Caco-2 (cell line): ENCODE measurements at regions not wholly inside any gene's neighbourhood (a gene's known extent, or its start where the extent isn't known, plus 50 kb on each side); places are given as distances from the start of the nearest gene placed in this dataset.

Source experiments
- BruUV-seq: library from RNA; stranded (reverse); fragments of 400-500 nt; replicated peaks from 2 replicates; lab custom pipeline; 2021; lab: Mats Ljungman, UMichigan
- CTCF ChIA-PET: fragments of 300-600 bp; sonication (Branson Sonifier 250); formaldehyde crosslinking; loops from one replicate; lab custom pipeline; 2022; ENCODE audit warnings: antibody characterized with exemption; lab: Charles Lee
- POLR2A ChIA-PET: fragments of 300-600 bp; sonication (Branson Sonifier 250); formaldehyde crosslinking; loops from one replicate; lab custom pipeline; 2022; ENCODE audit warnings: antibody characterized with exemption; lab: Charles Lee
- DNase-seq, 2 experiments: peaks; one replicate each; pipeline versions ENCODE4 v3.0.0 to v3.0.0-alpha.2; 2020 to 2022
- H3K27me3 ChIP-seq: replicated peaks from 2 replicates; pipeline ENCODE4 v1.6.0; 2011; ENCODE audit warnings: low read length; ENCODE audit not compliant: control insufficient read depth, insufficient read depth
- H3K36me3 ChIP-seq: 2 replicates; pipeline ENCODE4 v1.5.1; 2011; ENCODE audit warnings: low read length; ENCODE audit not compliant: control insufficient read depth, insufficient read depth
- H3K4me1 ChIP-seq: fragments of 250-450 bp; sonication (Bioruptor Pico); 2 replicates; pipeline ENCODE4 v1.5.1; 2020; ENCODE audit warnings: mild to moderate bottlenecking
- H3K4me3 ChIP-seq: 2 replicates; pipeline ENCODE4 v1.5.1; 2011; ENCODE audit warnings: low read depth, mild to moderate bottlenecking, control low read depth, low read length
- H3K9me3 ChIP-seq: fragments of 250-450 bp; sonication (Bioruptor Pico); 2 replicates; pipeline ENCODE4 v1.5.1; 2020; ENCODE audit warnings: mild to moderate bottlenecking, moderate library complexity
- H3K27ac Mint-ChIP-seq: one replicate; pipeline ENCODE4 v1.8.0; 2022; ENCODE audit warnings: mixed read lengths; ENCODE audit not compliant: unreplicated experiment
- H3K27me3 Mint-ChIP-seq: one replicate; pipeline ENCODE4 v1.8.0; 2022; ENCODE audit warnings: mixed read lengths; ENCODE audit not compliant: insufficient read depth, unreplicated experiment
- H3K36me3 Mint-ChIP-seq: one replicate; pipeline ENCODE4 v1.8.0; 2022; ENCODE audit warnings: mild to moderate bottlenecking, mixed read lengths; ENCODE audit not compliant: insufficient read depth, unreplicated experiment
- H3K4me1 Mint-ChIP-seq: one replicate; pipeline ENCODE4 v1.8.0; 2022; ENCODE audit warnings: low read depth, mixed read lengths; ENCODE audit not compliant: unreplicated experiment
- H3K4me3 Mint-ChIP-seq: one replicate; pipeline ENCODE4 v1.8.0; 2022; ENCODE audit warnings: mild to moderate bottlenecking, moderate library complexity, mixed read lengths; ENCODE audit not compliant: unreplicated experiment
- H3K9me3 Mint-ChIP-seq: one replicate; pipeline ENCODE4 v1.8.0; 2022; ENCODE audit warnings: mixed read lengths; ENCODE audit not compliant: unreplicated experiment
- intact Hi-C: fragments of 100-400 bp; cut with micrococcal nuclease; formaldehyde crosslinking; loops from one replicate; pipeline ENCODE4 v1.10.0; 2022; ENCODE audit not compliant: unreplicated experiment
- TF ChIP-seq, protein P1 (sequence below), 2 experiments: fragments of 200-600 bp in 1 of 2; IDR thresholded peaks; 1 replicate in 1 of 2; 2 replicates in 1 of 2; pipeline versions ENCODE4 v1.5.1 to v1.8.0; 2011 to 2022; ENCODE audit warnings: antibody characterized with exemption in 1 of 2, control low read depth in 1 of 2, inconsistent platforms in 1 of 2, low read depth in 1 of 2, low read length in 1 of 2, mild to moderate bottlenecking in 1 of 2, moderate library complexity in 1 of 2; ENCODE audit not compliant: insufficient read depth in 1 of 2, severe bottlenecking in 1 of 2, unreplicated experiment in 1 of 2

GRCh38 chr1:102732927-102733326 lies 375.4 kb downstream of the COL11A1 start:
- no TSS peak for BruUV-seq
- H3K36me3 Mint-ChIP-seq, result no peaks in the 10 kb centered on the region
- H3K4me1 Mint-ChIP-seq, result peaks cover 7% of the 10 kb centered on the region

GRCh38 chr1:102726417-102726816 lies 381.9 kb downstream of the COL11A1 start:
- Mint-ChIP-seq H3K9me3 (no peaks in the 10 kb centered on the region), H3K27ac (no peak overlapping the region), H3K4me1 (no peaks in the 10 kb centered on the region), H3K4me3 (no peak overlapping the region), H3K36me3 (no peaks in the 10 kb centered on the region), H3K27me3 (no peaks in the 10 kb centered on the region)
- BruUV-seq, result no TSS peak
- TF ChIP-seq, protein P1, sequence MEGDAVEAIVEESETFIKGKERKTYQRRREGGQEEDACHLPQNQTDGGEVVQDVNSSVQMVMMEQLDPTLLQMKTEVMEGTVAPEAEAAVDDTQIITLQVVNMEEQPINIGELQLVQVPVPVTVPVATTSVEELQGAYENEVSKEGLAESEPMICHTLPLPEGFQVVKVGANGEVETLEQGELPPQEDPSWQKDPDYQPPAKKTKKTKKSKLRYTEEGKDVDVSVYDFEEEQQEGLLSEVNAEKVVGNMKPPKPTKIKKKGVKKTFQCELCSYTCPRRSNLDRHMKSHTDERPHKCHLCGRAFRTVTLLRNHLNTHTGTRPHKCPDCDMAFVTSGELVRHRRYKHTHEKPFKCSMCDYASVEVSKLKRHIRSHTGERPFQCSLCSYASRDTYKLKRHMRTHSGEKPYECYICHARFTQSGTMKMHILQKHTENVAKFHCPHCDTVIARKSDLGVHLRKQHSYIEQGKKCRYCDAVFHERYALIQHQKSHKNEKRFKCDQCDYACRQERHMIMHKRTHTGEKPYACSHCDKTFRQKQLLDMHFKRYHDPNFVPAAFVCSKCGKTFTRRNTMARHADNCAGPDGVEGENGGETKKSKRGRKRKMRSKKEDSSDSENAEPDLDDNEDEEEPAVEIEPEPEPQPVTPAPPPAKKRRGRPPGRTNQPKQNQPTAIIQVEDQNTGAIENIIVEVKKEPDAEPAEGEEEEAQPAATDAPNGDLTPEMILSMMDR (IDR thresholded peaks at IDR 0.05; ENCODE audit: insufficient read depth in 1 of 2, low read depth in 1 of 2, low read length in 1 of 2, severe bottlenecking in 1 of 2, unreplicated experiment in 1 of 2), result no peak
- intact Hi-C loops, result no loop called here
- H3K4me3 ChIP-seq, result no peak overlapping the region
- no peak for DNase-seq
- ChIA-PET CTCF (no interaction called here), POLR2A (no interaction called here)
- H3K4me1 ChIP-seq, result no peaks in the 10 kb centered on the region
- H3K27me3 ChIP-seq, result no peaks in the 10 kb centered on the region
- H3K36me3 ChIP-seq, result no peaks in the 10 kb centered on the region
- no peaks in the 10 kb centered on the region for H3K9me3 ChIP-seq

More at GRCh38 chr1:102732927-102733326, 375.4 kb downstream of the COL11A1 start:
- no peak overlapping the region for H3K4me3 ChIP-seq
- no peaks in the 10 kb centered on the region for H3K9me3 Mint-ChIP-seq
- DNase-seq, result no peak
- intact Hi-C loops, result no loop called here
- ChIA-PET CTCF (no interaction called here), POLR2A (no interaction called here)
- no peaks in the 10 kb centered on the region for H3K4me1 ChIP-seq
- no peaks in the 10 kb centered on the region for H3K9me3 ChIP-seq
- no peak overlapping the region for H3K4me3 Mint-ChIP-seq
- H3K36me3 ChIP-seq, result no peaks in the 10 kb centered on the region
- H3K27me3 ChIP-seq, result no peaks in the 10 kb centered on the region
- H3K27ac Mint-ChIP-seq, result no peak overlapping the region
- TF ChIP-seq, protein P1 (IDR thresholded peaks at IDR 0.05; ENCODE audit: insufficient read depth in 1 of 2, low read depth in 1 of 2, low read length in 1 of 2, severe bottlenecking in 1 of 2, unreplicated experiment in 1 of 2), result no peak
- H3K27me3 Mint-ChIP-seq, result no peaks in the 10 kb centered on the region

- intact Hi-C loops, result no loop called here
- H3K36me3 Mint-ChIP-seq, result no peaks in the 10 kb centered on the region
- DNase-seq, result no peak
- no peak overlapping the region for H3K4me3 Mint-ChIP-seq
- H3K4me1 Mint-ChIP-seq, result no peaks in the 10 kb centered on the region
- no peak overlapping the region for H3K4me3 ChIP-seq
- no peak overlapping the region for H3K27ac Mint-ChIP-seq
- BruUV-seq, result no TSS peak
- no peaks in the 10 kb centered on the region for H3K27me3 Mint-ChIP-seq
- H3K9me3 Mint-ChIP-seq, result no peaks in the 10 kb centered on the region
- no peaks in the 10 kb centered on the region for H3K9me3 ChIP-seq
- no peaks in the 10 kb centered on the region for H3K4me1 ChIP-seq
- no peaks in the 10 kb centered on the region for H3K36me3 ChIP-seq
- no peaks in the 10 kb centered on the region for H3K27me3 ChIP-seq
- TF ChIP-seq, protein P1 (IDR thresholded peaks at IDR 0.05; ENCODE audit: insufficient read depth in 1 of 2, low read depth in 1 of 2, low read length in 1 of 2, severe bottlenecking in 1 of 2, unreplicated experiment in 1 of 2), result no peak
- ChIA-PET POLR2A (no interaction called here), CTCF (no interaction called here)
Observed at GRCh38 chr1:102724741-102725140, 383.6 kb downstream of the COL11A1 start.
